Endothelial cell (in vitro differentiated cells): ENCODE measurements at regions not wholly inside any gene's neighbourhood (a gene's known extent, or its start where the extent isn't known, plus 50 kb on each side); places are given as distances from the start of the nearest gene placed in this dataset.

ENCODE experiments used
- DNase-seq: peaks from one replicate; pipeline ENCODE4 v3.0.0; 2021; ENCODE audit warnings: low spot score
- H3K27ac Mint-ChIP-seq: one replicate; pipeline ENCODE4 v1.8.0; 2021; ENCODE audit warnings: mixed read lengths, inconsistent platforms; ENCODE audit not compliant: unreplicated experiment
- H3K27me3 Mint-ChIP-seq: one replicate; pipeline ENCODE4 v1.8.0; 2021; ENCODE audit warnings: mild to moderate bottlenecking, moderate library complexity, mixed read lengths, inconsistent platforms; ENCODE audit not compliant: unreplicated experiment
- H3K36me3 Mint-ChIP-seq: one replicate; pipeline ENCODE4 v1.8.0; 2021; ENCODE audit warnings: mild to moderate bottlenecking, low read depth, mixed read lengths, inconsistent platforms; ENCODE audit not compliant: unreplicated experiment
- H3K4me1 Mint-ChIP-seq: one replicate; pipeline ENCODE4 v1.8.0; 2021; ENCODE audit warnings: mild to moderate bottlenecking, mixed read lengths, inconsistent platforms; ENCODE audit not compliant: unreplicated experiment
- H3K4me3 Mint-ChIP-seq: one replicate; pipeline ENCODE4 v1.8.0; 2021; ENCODE audit warnings: mild to moderate bottlenecking, mixed read lengths, inconsistent platforms; ENCODE audit not compliant: unreplicated experiment
- H3K9me3 Mint-ChIP-seq: one replicate; pipeline ENCODE4 v1.8.0; 2021; ENCODE audit warnings: mixed read lengths, inconsistent platforms; ENCODE audit not compliant: unreplicated experiment
- CTCF ChIP-seq: fragments of 200-600 bp; sonication (generic); IDR thresholded peaks from one replicate; pipeline ENCODE4 v1.5.0; 2021; ENCODE audit warnings: antibody characterized with exemption; ENCODE audit not compliant: unreplicated experiment

- H3K4me3 Mint-ChIP-seq = no peak overlapping the region
- no peaks in the 10 kb centered on the region for H3K9me3 Mint-ChIP-seq
- no peak overlapping the region for H3K27ac Mint-ChIP-seq
- TF ChIP-seq CTCF = no peak
- peaks cover 5% of the 10 kb centered on the region for H3K4me1 Mint-ChIP-seq
- no peaks in the 10 kb centered on the region for H3K27me3 Mint-ChIP-seq
- no peaks in the 10 kb centered on the region for H3K36me3 Mint-ChIP-seq
- no peak for DNase-seq
Observed at GRCh38 chr1:218763538-218763937, 410.1 kb upstream of the LYPLAL1 start.

GRCh38 chr1:218765753-218766152 lies 407.9 kb upstream of the LYPLAL1 start:
- Mint-ChIP-seq H3K4me1 (peaks cover 5% of the 10 kb centered on the region), H3K4me3 (no peak overlapping the region), H3K27me3 (no peaks in the 10 kb centered on the region), H3K9me3 (no peaks in the 10 kb centered on the region), H3K36me3 (no peaks in the 10 kb centered on the region), H3K27ac (no peak overlapping the region)
- no peak for DNase-seq
- TF ChIP-seq CTCF = no peak

- no peak overlapping the region for H3K27ac Mint-ChIP-seq
- no peaks in the 10 kb centered on the region for H3K4me1 Mint-ChIP-seq
- no peaks in the 10 kb centered on the region for H3K36me3 Mint-ChIP-seq
- no peaks in the 10 kb centered on the region for H3K9me3 Mint-ChIP-seq
- H3K4me3 Mint-ChIP-seq = no peak overlapping the region
- DNase-seq = no peak
- no peak for TF ChIP-seq CTCF
- H3K27me3 Mint-ChIP-seq = no peaks in the 10 kb centered on the region
Observed at GRCh38 chr1:218771931-218772330, 401.7 kb upstream of the LYPLAL1 start.

- no peak overlapping the region for H3K4me3 Mint-ChIP-seq
- no peaks in the 10 kb centered on the region for H3K9me3 Mint-ChIP-seq
- H3K27me3 Mint-ChIP-seq = no peaks in the 10 kb centered on the region
- no peak overlapping the region for H3K27ac Mint-ChIP-seq
- no peaks in the 10 kb centered on the region for H3K36me3 Mint-ChIP-seq
- no peak for TF ChIP-seq CTCF
- H3K4me1 Mint-ChIP-seq = no peaks in the 10 kb centered on the region
- DNase-seq = no peak
Observed at GRCh38 chr1:218772575-218772974, 401.1 kb upstream of the LYPLAL1 start.

- TF ChIP-seq CTCF = no peak
- Mint-ChIP-seq H3K9me3 (no peaks in the 10 kb centered on the region), H3K4me3 (no peak overlapping the region), H3K27me3 (no peaks in the 10 kb centered on the region), H3K36me3 (no peaks in the 10 kb centered on the region), H3K27ac (no peak overlapping the region), H3K4me1 (no peaks in the 10 kb centered on the region)
- no peak for DNase-seq
Observed at GRCh38 chr1:218775501-218776021, 398.1 kb upstream of the LYPLAL1 start.
